HL-60 (cell line): ENCODE measurements at regions not wholly inside any gene's neighbourhood (a gene's known extent, or its start where the extent isn't known, plus 50 kb on each side); places are given as distances from the start of the nearest gene placed in this dataset.

Experiments used
- DNase-seq, 2 experiments: peaks; one replicate each; pipeline ENCODE4 v3.0.0-alpha.2; 2010 to 2020; ENCODE audit warnings: low read depth in 1 of 2, low spot score in 1 of 2
- H3K27ac ChIP-seq: fragments of 250-450 bp; sonication (Bioruptor Pico); replicated peaks from 2 replicates; pipeline ENCODE4 v1.5.1; 2020; ENCODE audit warnings: mild to moderate bottlenecking, moderate library complexity
- H3K27me3 ChIP-seq: fragments of 250-450 bp; sonication (Bioruptor Pico); 2 replicates; pipeline ENCODE4 v1.5.1; 2021; ENCODE audit warnings: mild to moderate bottlenecking, moderate library complexity; ENCODE audit not compliant: insufficient read depth, poor library complexity, severe bottlenecking
- H3K4me3 ChIP-seq: replicated peaks from 2 replicates; pipeline ENCODE4 v1.5.1; 2011; ENCODE audit warnings: mild to moderate bottlenecking, control low read depth, low read length; ENCODE audit not compliant: insufficient read depth
- CTCF ChIP-seq: IDR thresholded peaks from one replicate; pipeline ENCODE4 v1.5.1; 2011; ENCODE audit warnings: low read length, control low read depth, inconsistent platforms; ENCODE audit not compliant: insufficient read depth
- GABPA ChIP-seq: IDR thresholded peaks from 2 replicates; pipeline ENCODE4 v1.6.1; 2012; ENCODE audit warnings: low read depth
- POLR2AphosphoS5 ChIP-seq: IDR thresholded peaks from 2 replicates; pipeline ENCODE4 v1.6.1; 2012; ENCODE audit warnings: low read depth
- SPI1 ChIP-seq: IDR thresholded peaks from 2 replicates; pipeline ENCODE4 v1.6.1; 2012; ENCODE audit warnings: low read depth, mild to moderate bottlenecking, borderline replicate concordance
- TF ChIP-seq, protein P1 (sequence below): IDR thresholded peaks from 2 replicates; pipeline ENCODE4 v1.6.1; 2012; ENCODE audit warnings: low read depth; ENCODE audit not compliant: insufficient replicate concordance

DNA sequence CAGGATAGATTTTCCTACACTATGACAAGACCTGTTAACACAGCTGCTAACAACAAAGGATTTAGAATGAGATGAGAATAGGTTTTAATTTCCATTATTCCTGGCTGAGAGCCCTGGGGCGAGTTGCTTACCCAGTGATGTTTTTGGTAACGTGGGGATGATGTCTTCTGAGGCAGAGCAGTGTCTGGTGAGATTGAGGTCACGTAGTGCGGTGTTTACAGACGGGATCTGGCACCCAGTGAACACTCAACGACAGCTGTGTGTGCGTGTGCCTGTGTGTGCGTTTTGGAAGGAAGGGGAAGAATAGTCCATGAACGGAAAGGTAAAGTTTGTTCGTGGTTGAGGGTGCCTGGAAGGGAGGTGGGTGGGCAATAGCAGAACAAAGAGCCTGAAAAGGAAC lies 384.7 kb downstream of the C6orf118 start:
- no peak for DNase-seq
- TF ChIP-seq CTCF (no peak), SPI1 (no peak), GABPA (no peak), POLR2AphosphoS5 (no peak)
- TF ChIP-seq, protein P1, sequence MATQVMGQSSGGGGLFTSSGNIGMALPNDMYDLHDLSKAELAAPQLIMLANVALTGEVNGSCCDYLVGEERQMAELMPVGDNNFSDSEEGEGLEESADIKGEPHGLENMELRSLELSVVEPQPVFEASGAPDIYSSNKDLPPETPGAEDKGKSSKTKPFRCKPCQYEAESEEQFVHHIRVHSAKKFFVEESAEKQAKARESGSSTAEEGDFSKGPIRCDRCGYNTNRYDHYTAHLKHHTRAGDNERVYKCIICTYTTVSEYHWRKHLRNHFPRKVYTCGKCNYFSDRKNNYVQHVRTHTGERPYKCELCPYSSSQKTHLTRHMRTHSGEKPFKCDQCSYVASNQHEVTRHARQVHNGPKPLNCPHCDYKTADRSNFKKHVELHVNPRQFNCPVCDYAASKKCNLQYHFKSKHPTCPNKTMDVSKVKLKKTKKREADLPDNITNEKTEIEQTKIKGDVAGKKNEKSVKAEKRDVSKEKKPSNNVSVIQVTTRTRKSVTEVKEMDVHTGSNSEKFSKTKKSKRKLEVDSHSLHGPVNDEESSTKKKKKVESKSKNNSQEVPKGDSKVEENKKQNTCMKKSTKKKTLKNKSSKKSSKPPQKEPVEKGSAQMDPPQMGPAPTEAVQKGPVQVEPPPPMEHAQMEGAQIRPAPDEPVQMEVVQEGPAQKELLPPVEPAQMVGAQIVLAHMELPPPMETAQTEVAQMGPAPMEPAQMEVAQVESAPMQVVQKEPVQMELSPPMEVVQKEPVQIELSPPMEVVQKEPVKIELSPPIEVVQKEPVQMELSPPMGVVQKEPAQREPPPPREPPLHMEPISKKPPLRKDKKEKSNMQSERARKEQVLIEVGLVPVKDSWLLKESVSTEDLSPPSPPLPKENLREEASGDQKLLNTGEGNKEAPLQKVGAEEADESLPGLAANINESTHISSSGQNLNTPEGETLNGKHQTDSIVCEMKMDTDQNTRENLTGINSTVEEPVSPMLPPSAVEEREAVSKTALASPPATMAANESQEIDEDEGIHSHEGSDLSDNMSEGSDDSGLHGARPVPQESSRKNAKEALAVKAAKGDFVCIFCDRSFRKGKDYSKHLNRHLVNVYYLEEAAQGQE, result no peak
- H3K27ac ChIP-seq, result no peak overlapping the region
- H3K27me3 ChIP-seq, result no peaks in the 10 kb centered on the region
- H3K4me3 ChIP-seq, result no peak overlapping the region

DNA sequence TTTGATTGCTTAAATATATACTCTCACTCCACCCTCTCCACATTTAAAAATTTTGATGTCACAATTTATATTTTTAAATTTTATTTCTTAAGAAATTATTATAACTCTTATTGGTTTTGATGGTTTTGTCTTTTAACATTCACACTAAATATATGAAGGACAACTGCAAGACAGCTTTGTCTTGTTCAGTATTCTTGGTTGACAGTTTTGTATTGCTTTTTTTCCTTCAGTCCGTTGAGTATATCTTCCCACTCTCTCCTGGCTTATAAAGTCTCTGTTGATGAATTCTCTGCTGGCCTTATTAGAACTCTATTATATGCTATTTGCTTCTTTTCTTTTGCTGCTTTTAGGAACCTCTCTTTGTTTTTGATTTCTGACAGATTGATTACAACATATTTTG lies 392.2 kb downstream of the C6orf118 start:
- TF ChIP-seq GABPA, result no peak
- no peak for TF ChIP-seq POLR2AphosphoS5
- TF ChIP-seq, protein P1, result no peak
- no peak for TF ChIP-seq CTCF
- no peak for TF ChIP-seq SPI1
- no peak overlapping the region for H3K27ac ChIP-seq
- H3K4me3 ChIP-seq, result no peak overlapping the region
- H3K27me3 ChIP-seq, result no peaks in the 10 kb centered on the region
- no peak for DNase-seq

DNA sequence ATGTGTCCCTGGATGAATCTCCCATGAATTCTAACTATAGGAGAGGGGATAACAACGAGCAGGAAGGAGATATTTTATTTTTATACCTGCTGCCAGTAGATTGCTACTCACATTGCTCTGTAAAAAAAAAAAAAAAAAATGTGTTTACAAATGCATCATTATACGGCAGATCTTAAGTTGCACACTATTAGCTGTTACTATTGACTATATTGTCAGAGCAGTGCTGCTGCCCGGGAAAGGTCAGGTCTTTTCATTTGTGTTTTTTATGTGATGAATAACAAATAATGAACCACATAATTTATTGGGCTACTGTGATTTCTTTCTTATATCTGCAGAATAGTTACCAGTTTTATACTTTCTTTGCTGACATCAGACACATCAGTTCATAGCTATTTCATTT lies 393.3 kb downstream of the C6orf118 start:
- no peak for DNase-seq
- Histone ChIP-seq H3K27ac (no peak overlapping the region), H3K27me3 (no peaks in the 10 kb centered on the region), H3K4me3 (no peak overlapping the region)
- TF ChIP-seq CTCF (no peak), POLR2AphosphoS5 (no peak), GABPA (no peak), SPI1 (no peak)
- TF ChIP-seq, protein P1, result no peak
